HEK293 (cell line): ENCODE measurements at regions not wholly inside any gene's neighbourhood (a gene's known extent, or its start where the extent isn't known, plus 50 kb on each side); places are given as distances from the start of the nearest gene placed in this dataset.

Experiments
- CTCF ChIA-PET: fragments of 350-600 bp; formaldehyde crosslinking; extraction: SDS; loops from one replicate; lab custom pipeline; 2021; ENCODE audit warnings: antibody characterized with exemption; lab: Yijun Ruan, JAX
- POLR2A ChIA-PET: fragments of 300-600 bp; formaldehyde crosslinking; extraction: SDS; loops from one replicate; lab custom pipeline; 2020; ENCODE audit warnings: antibody characterized with exemption, inconsistent platforms; lab: Yijun Ruan, JAX
- H3K27ac ChIP-seq: fragments of 200-500 bp; sonication (Bioruptor generic); 2 replicates; pipeline ENCODE4 v1.5.1; 2014; ENCODE audit warnings: low read depth, low read length, control low read depth, inconsistent platforms; ENCODE audit errors: extremely low read depth
- H3K36me3 ChIP-seq, 2 experiments: fragments of 200-500 bp in 1 of 2; sonication (Bioruptor generic) in 1 of 2; 1 replicate in 1 of 2; 2 replicates in 1 of 2; pipeline ENCODE4 v1.5.1; 2014 to 2017; ENCODE audit warnings: inconsistent platforms in 2 of 2, low read length in 2 of 2; ENCODE audit not compliant: control insufficient read depth in 2 of 2, insufficient read depth in 1 of 2
- H3K4me1 ChIP-seq: fragments of 200-500 bp; sonication (Bioruptor generic); 2 replicates; pipeline ENCODE4 v1.5.1; 2014; ENCODE audit warnings: mild to moderate bottlenecking, low read length, inconsistent platforms; ENCODE audit not compliant: control insufficient read depth, insufficient read depth
- H3K4me3 ChIP-seq: 2 replicates; pipeline ENCODE4 v1.5.1; 2011; ENCODE audit warnings: low read depth, mild to moderate bottlenecking, control low read depth, low read length, moderate library complexity
- H3K9me3 ChIP-seq: fragments of 200-500 bp; sonication (Bioruptor generic); 2 replicates; pipeline ENCODE4 v1.5.1; 2014; ENCODE audit warnings: low read depth, low read length, inconsistent platforms; ENCODE audit not compliant: control insufficient read depth, insufficient read depth
- CTCF ChIP-seq: fragments of 450-650 bp; formaldehyde crosslinking; IDR thresholded peaks from 2 replicates; pipeline ENCODE4 v1.5.1; 2016; ENCODE audit warnings: missing biosample characterization, missing genetic modification characterization
- GLI2 ChIP-seq: fragments of 450-650 bp; formaldehyde crosslinking; IDR thresholded peaks from 2 replicates; pipeline ENCODE4; 2017; ENCODE audit warnings: missing biosample characterization, missing genetic modification characterization, low read depth, borderline replicate concordance
- KLF16 ChIP-seq: fragments of 450-650 bp; formaldehyde crosslinking; IDR thresholded peaks from 2 replicates; pipeline ENCODE4 v1.5.1; 2017; ENCODE audit warnings: missing biosample characterization, missing genetic modification characterization
- OSR2 ChIP-seq: fragments of 450-650 bp; formaldehyde crosslinking; IDR thresholded peaks from 2 replicates; pipeline ENCODE4 v1.5.1; 2016; ENCODE audit warnings: missing biosample characterization, missing genetic modification characterization
- SALL2 ChIP-seq: fragments of 450-650 bp; formaldehyde crosslinking; IDR thresholded peaks from 2 replicates; pipeline ENCODE4 v1.5.0; 2017; ENCODE audit warnings: missing biosample characterization, mild to moderate bottlenecking, missing genetic modification characterization, borderline replicate concordance
- SCRT2 ChIP-seq: fragments of 450-650 bp; formaldehyde crosslinking; IDR thresholded peaks from 2 replicates; pipeline ENCODE4 v1.5.1; 2016; ENCODE audit warnings: missing biosample characterization, missing genetic modification characterization
- SETDB1 ChIP-seq: IDR thresholded peaks from one replicate; pipeline ENCODE4 v1.6.1; 2017; ENCODE audit warnings: mild to moderate bottlenecking, low read length, moderate library complexity, mixed read lengths; ENCODE audit not compliant: insufficient read length
- YY1 ChIP-seq: fragments of 450-650 bp; formaldehyde crosslinking; IDR thresholded peaks from 2 replicates; pipeline ENCODE4 v1.5.1; 2018; ENCODE audit warnings: missing biosample characterization, missing genetic modification characterization
- ZFP41 ChIP-seq: fragments of 450-650 bp; formaldehyde crosslinking; IDR thresholded peaks from 2 replicates; pipeline ENCODE4 v1.5.1; 2016; ENCODE audit warnings: missing biosample characterization, missing genetic modification characterization, borderline replicate concordance
- ZNF112 ChIP-seq: fragments of 450-650 bp; formaldehyde crosslinking; IDR thresholded peaks from 2 replicates; pipeline ENCODE4 v1.5.0; 2017; ENCODE audit warnings: missing biosample characterization, missing genetic modification characterization
- ZNF37A ChIP-seq: fragments of 450-650 bp; IDR thresholded peaks from 2 replicates; pipeline ENCODE4 v1.5.1; 2018; ENCODE audit warnings: missing biosample characterization, missing genetic modification characterization
- ZNF426 ChIP-seq: fragments of 450-650 bp; formaldehyde crosslinking; IDR thresholded peaks from 2 replicates; pipeline ENCODE4 v1.5.1; 2017; ENCODE audit warnings: missing biosample characterization, missing genetic modification characterization, mild to moderate bottlenecking, inconsistent platforms, moderate library complexity
- ZNF513 ChIP-seq: fragments of 450-650 bp; IDR thresholded peaks from 2 replicates; pipeline ENCODE4 v1.5.1; 2018; ENCODE audit warnings: missing biosample characterization, missing genetic modification characterization
- ZNF549 ChIP-seq: fragments of 450-650 bp; IDR thresholded peaks from 2 replicates; pipeline ENCODE4 v1.5.1; 2018; ENCODE audit warnings: missing biosample characterization, missing genetic modification characterization, mild to moderate bottlenecking, inconsistent platforms, moderate library complexity
- ZNF777 ChIP-seq: fragments of 450-650 bp; formaldehyde crosslinking; IDR thresholded peaks from 2 replicates; pipeline ENCODE4 v1.5.1; 2017; ENCODE audit warnings: missing biosample characterization, missing genetic modification characterization, borderline replicate concordance
- TF ChIP-seq, protein P1 (sequence below): fragments of 450-650 bp; formaldehyde crosslinking; conservative IDR thresholded peaks from 2 replicates; pipeline ENCODE4 v1.5.1; 2016; ENCODE audit warnings: low read depth, missing biosample characterization, missing genetic modification characterization
- TF ChIP-seq, protein P2 (sequence below): fragments of 450-650 bp; formaldehyde crosslinking; IDR thresholded peaks from 2 replicates; pipeline ENCODE4 v1.5.0; 2017; ENCODE audit warnings: missing biosample characterization, missing genetic modification characterization, borderline replicate concordance

- Histone ChIP-seq H3K4me3 (no peak overlapping the region), H3K27ac (no peak overlapping the region), H3K36me3 (no peaks in the 10 kb centered on the region), H3K4me1 (no peaks in the 10 kb centered on the region), H3K9me3 (no peaks in the 10 kb centered on the region)
- no peak for TF ChIP-seq ZNF37A (tag by site-specific recombination)
- TF ChIP-seq SALL2 = no peak
- TF ChIP-seq ZNF777 = no peak
- TF ChIP-seq OSR2 (tag by site-specific recombination) = no peak
- ChIA-PET CTCF (no interaction called here), POLR2A (no interaction called here)
Observed at GRCh38 chr11:42595876-42596275, 715.9 kb upstream of the API5 start.

GRCh38 chr11:42596576-42597145, 715.1 kb upstream of the API5 start:
- ChIA-PET POLR2A (no interaction called here), CTCF (no interaction called here)
- Histone ChIP-seq H3K27ac (no peak overlapping the region), H3K9me3 (no peaks in the 10 kb centered on the region), H3K36me3 (no peaks in the 10 kb centered on the region), H3K4me3 (no peak overlapping the region), H3K4me1 (no peaks in the 10 kb centered on the region)
- TF ChIP-seq YY1 (tag by site-specific recombination) (no peak), CTCF (tag by site-specific recombination) (no peak), KLF16 (no peak), ZNF426 (no peak), ZFP41 (no peak), ZNF112 (tag by site-specific recombination) (no peak), ZNF549 (no peak), SCRT2 (tag by site-specific recombination) (no peak), SETDB1 (no peak), GLI2 (tag by site-specific recombination) (no peak), ZNF513 (tag by site-specific recombination) (no peak)
- TF ChIP-seq, protein P1, sequence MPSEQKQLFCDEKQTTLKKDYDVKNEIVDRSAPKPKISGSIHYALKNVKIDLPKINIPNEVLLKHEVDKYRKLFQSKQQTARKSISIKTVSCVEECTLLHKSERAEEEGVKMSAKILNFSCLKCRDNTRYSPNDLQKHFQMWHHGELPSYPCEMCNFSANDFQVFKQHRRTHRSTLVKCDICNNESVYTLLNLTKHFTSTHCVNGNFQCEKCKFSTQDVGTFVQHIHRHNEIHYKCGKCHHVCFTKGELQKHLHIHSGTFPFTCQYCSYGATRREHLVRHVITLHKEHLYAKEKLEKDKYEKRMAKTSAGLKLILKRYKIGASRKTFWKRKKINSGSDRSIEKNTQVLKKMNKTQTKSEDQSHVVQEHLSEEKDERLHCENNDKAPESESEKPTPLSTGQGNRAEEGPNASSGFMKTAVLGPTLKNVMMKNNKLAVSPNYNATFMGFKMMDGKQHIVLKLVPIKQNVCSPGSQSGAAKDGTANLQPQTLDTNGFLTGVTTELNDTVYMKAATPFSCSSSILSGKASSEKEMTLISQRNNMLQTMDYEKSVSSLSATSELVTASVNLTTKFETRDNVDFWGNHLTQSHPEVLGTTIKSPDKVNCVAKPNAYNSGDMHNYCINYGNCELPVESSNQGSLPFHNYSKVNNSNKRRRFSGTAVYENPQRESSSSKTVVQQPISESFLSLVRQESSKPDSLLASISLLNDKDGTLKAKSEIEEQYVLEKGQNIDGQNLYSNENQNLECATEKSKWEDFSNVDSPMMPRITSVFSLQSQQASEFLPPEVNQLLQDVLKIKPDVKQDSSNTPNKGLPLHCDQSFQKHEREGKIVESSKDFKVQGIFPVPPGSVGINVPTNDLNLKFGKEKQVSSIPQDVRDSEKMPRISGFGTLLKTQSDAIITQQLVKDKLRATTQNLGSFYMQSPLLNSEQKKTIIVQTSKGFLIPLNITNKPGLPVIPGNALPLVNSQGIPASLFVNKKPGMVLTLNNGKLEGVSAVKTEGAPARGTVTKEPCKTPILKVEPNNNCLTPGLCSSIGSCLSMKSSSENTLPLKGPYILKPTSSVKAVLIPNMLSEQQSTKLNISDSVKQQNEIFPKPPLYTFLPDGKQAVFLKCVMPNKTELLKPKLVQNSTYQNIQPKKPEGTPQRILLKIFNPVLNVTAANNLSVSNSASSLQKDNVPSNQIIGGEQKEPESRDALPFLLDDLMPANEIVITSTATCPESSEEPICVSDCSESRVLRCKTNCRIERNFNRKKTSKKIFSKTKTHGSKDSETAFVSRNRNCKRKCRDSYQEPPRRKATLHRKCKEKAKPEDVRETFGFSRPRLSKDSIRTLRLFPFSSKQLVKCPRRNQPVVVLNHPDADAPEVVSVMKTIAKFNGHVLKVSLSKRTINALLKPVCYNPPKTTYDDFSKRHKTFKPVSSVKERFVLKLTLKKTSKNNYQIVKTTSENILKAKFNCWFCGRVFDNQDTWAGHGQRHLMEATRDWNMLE = no peak
- TF ChIP-seq, protein P2, sequence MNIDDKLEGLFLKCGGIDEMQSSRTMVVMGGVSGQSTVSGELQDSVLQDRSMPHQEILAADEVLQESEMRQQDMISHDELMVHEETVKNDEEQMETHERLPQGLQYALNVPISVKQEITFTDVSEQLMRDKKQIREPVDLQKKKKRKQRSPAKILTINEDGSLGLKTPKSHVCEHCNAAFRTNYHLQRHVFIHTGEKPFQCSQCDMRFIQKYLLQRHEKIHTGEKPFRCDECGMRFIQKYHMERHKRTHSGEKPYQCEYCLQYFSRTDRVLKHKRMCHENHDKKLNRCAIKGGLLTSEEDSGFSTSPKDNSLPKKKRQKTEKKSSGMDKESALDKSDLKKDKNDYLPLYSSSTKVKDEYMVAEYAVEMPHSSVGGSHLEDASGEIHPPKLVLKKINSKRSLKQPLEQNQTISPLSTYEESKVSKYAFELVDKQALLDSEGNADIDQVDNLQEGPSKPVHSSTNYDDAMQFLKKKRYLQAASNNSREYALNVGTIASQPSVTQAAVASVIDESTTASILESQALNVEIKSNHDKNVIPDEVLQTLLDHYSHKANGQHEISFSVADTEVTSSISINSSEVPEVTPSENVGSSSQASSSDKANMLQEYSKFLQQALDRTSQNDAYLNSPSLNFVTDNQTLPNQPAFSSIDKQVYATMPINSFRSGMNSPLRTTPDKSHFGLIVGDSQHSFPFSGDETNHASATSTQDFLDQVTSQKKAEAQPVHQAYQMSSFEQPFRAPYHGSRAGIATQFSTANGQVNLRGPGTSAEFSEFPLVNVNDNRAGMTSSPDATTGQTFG (tag by site-specific recombination) = no peak
